Calu3 (cell line): ENCODE measurements at regions not wholly inside any gene's neighbourhood (a gene's known extent, or its start where the extent isn't known, plus 50 kb on each side); places are given as distances from the start of the nearest gene placed in this dataset.
"Not testable (repeated sequence)": the region's sequence is repeated elsewhere in the genome, so short reads cannot be mapped to it uniquely, and the experiment has no call there.

Source experiments
- BruUV-seq: library from RNA; stranded (reverse); fragments of 400-500 nt; replicated peaks from 2 replicates; lab custom pipeline; 2021; lab: Mats Ljungman, UMichigan
- CTCF ChIA-PET: fragments of 300-600 bp; sonication (Branson Sonifier 250); formaldehyde crosslinking; loops from one replicate; lab custom pipeline; 2022; ENCODE audit warnings: antibody characterized with exemption; lab: Charles Lee
- DNase-seq: peaks from one replicate; pipeline ENCODE4 v3.0.0; 2022
- H3K27ac Mint-ChIP-seq: one replicate; pipeline ENCODE4 v1.8.0; 2022; ENCODE audit warnings: mixed read lengths; ENCODE audit not compliant: unreplicated experiment
- H3K27me3 Mint-ChIP-seq: one replicate; pipeline ENCODE4 v1.8.0; 2022; ENCODE audit warnings: mixed read lengths; ENCODE audit not compliant: unreplicated experiment
- H3K36me3 Mint-ChIP-seq: one replicate; pipeline ENCODE4 v1.8.0; 2022; ENCODE audit warnings: mild to moderate bottlenecking, moderate library complexity, mixed read lengths; ENCODE audit not compliant: insufficient read depth, unreplicated experiment
- H3K4me1 Mint-ChIP-seq: one replicate; pipeline ENCODE4 v1.8.0; 2022; ENCODE audit warnings: mild to moderate bottlenecking, low read depth, mixed read lengths; ENCODE audit not compliant: unreplicated experiment
- H3K4me3 Mint-ChIP-seq: one replicate; pipeline ENCODE4 v1.8.0; 2022; ENCODE audit warnings: mild to moderate bottlenecking, low read depth, moderate library complexity, mixed read lengths; ENCODE audit not compliant: unreplicated experiment
- H3K9me3 Mint-ChIP-seq: one replicate; pipeline ENCODE4 v1.8.0; 2022; ENCODE audit warnings: low read depth, mixed read lengths; ENCODE audit not compliant: unreplicated experiment
- CTCF ChIP-seq: fragments of 200-600 bp; IDR thresholded peaks from one replicate; pipeline ENCODE4 v1.8.0; 2022; ENCODE audit warnings: antibody characterized with exemption; ENCODE audit not compliant: unreplicated experiment
- intact Hi-C: fragments of 100-400 bp; cut with micrococcal nuclease; formaldehyde crosslinking; loops from one replicate; pipeline ENCODE4 v1.10.0; 2022; ENCODE audit not compliant: unreplicated experiment

GRCh38 chr17:16879686-16880085 lies 92.2 kb downstream of the TNFRSF13B start:
- Mint-ChIP-seq H3K36me3 (no peaks in the 10 kb centered on the region), H3K27ac (no peak overlapping the region), H3K9me3 (no peaks in the 10 kb centered on the region), H3K27me3 (no peaks in the 10 kb centered on the region), H3K4me1 (no peaks in the 10 kb centered on the region), H3K4me3 (no peak overlapping the region)
- no TSS peak for BruUV-seq
- intact Hi-C loops, result no loop called here
- CTCF ChIA-PET, result no interaction called here
- no peak for DNase-seq
- no peak for TF ChIP-seq CTCF

- Mint-ChIP-seq H3K4me3 (no peak overlapping the region), H3K4me1 (no peaks in the 10 kb centered on the region), H3K9me3 (no peaks in the 10 kb centered on the region), H3K27me3 (no peaks in the 10 kb centered on the region), H3K27ac (no peak overlapping the region), H3K36me3 (no peaks in the 10 kb centered on the region)
- TF ChIP-seq CTCF, result no peak
- CTCF ChIA-PET, result no interaction called here
- DNase-seq, result no peak
- BruUV-seq, result no TSS peak
- intact Hi-C loops, result no loop called here
Measured at GRCh38 chr17:16878606-16879005, 93.3 kb downstream of the TNFRSF13B start.

GRCh38 chr17:16878084-16878483 lies 93.8 kb downstream of the TNFRSF13B start:
- BruUV-seq, result no TSS peak
- no peaks in the 10 kb centered on the region for H3K27me3 Mint-ChIP-seq
- no peaks in the 10 kb centered on the region for H3K36me3 Mint-ChIP-seq
- DNase-seq, result no peak
- no peak overlapping the region for H3K4me3 Mint-ChIP-seq
- H3K4me1 Mint-ChIP-seq, result no peaks in the 10 kb centered on the region
- CTCF ChIA-PET, result no interaction called here
- H3K27ac Mint-ChIP-seq, result no peak overlapping the region
- intact Hi-C loops, result no loop called here
- no peaks in the 10 kb centered on the region for H3K9me3 Mint-ChIP-seq
- no peak for TF ChIP-seq CTCF

GRCh38 chr17:16877099-16877498 lies 94.8 kb downstream of the TNFRSF13B start:
- no TSS peak for BruUV-seq
- Mint-ChIP-seq H3K4me1 (no peaks in the 10 kb centered on the region), H3K36me3 (no peaks in the 10 kb centered on the region), H3K9me3 (no peaks in the 10 kb centered on the region), H3K4me3 (no peak overlapping the region), H3K27ac (no peak overlapping the region), H3K27me3 (no peaks in the 10 kb centered on the region)
- CTCF ChIA-PET, result no interaction called here
- intact Hi-C loops, result no loop called here
- no peak for TF ChIP-seq CTCF
- DNase-seq, result no peak

- DNase-seq, result no peak
- CTCF ChIA-PET, result no interaction called here
- no peak for TF ChIP-seq CTCF
- Mint-ChIP-seq H3K4me1 (no peaks in the 10 kb centered on the region), H3K27me3 (no peaks in the 10 kb centered on the region), H3K27ac (no peak overlapping the region), H3K4me3 (no peak overlapping the region), H3K36me3 (no peaks in the 10 kb centered on the region), H3K9me3 (no peaks in the 10 kb centered on the region)
- intact Hi-C loops, result no loop called here
- no TSS peak for BruUV-seq
Measured at GRCh38 chr17:16875662-16876061, 96.3 kb downstream of the TNFRSF13B start.

- H3K27me3 Mint-ChIP-seq, BruUV-seq, H3K36me3 Mint-ChIP-seq, H3K4me1 Mint-ChIP-seq, CTCF ChIA-PET, DNase-seq, H3K27ac Mint-ChIP-seq, H3K4me3 Mint-ChIP-seq, H3K9me3 Mint-ChIP-seq, intact Hi-C loops: not testable (repeated sequence)
Measured at GRCh38 chr17:16874216-16874615, 97.7 kb downstream of the TNFRSF13B start.
